Lower leg skin (tissue), 4 donors: ENCODE measurements at regions not wholly inside any gene's neighbourhood (a gene's known extent, or its start where the extent isn't known, plus 50 kb on each side); places are given as distances from the start of the nearest gene placed in this dataset.

ENCODE experiments used
- DNase-seq, 2 donors: peaks; one replicate each; pipeline ENCODE4 v3.0.0-alpha.2; 2019; ENCODE audit warnings: low spot score in 2 of 2
- H3K4me3 ChIP-seq: fragments of 200-600 bp; sonication (generic); 2 replicates; pipeline ENCODE4 v1.5.1; 2017; ENCODE audit warnings: mild to moderate bottlenecking, low read depth; ENCODE audit not compliant: poor library complexity, severe bottlenecking
- CTCF ChIP-seq, 3 donors: fragments of 450-650 bp; IDR thresholded peaks; one replicate each; pipeline ENCODE4 v1.5.1; 2016; ENCODE audit warnings: antibody characterized with exemption in 3 of 3, mild to moderate bottlenecking in 3 of 3, moderate library complexity in 2 of 3
- POLR2A ChIP-seq, 2 donors: fragments of 450-650 bp; IDR thresholded peaks; one replicate each; pipeline ENCODE4 v1.6.1; 2016 to 2017; ENCODE audit warnings: antibody characterized with exemption in 2 of 2, mild to moderate bottlenecking in 1 of 2, moderate library complexity in 1 of 2
- WGBS, 2 donors: methylation state at CpG; one replicate each; pipeline ENCODE4 v1.1.5; 2018; 5-methylcytosine and 5-hydroxymethylcytosine counted together
- intact Hi-C: fragments of 100-400 bp; cut with DNase I; formaldehyde crosslinking; loops from one replicate; pipeline ENCODE4 v1.15.0; 2023; ENCODE audit warnings: low total_unique reads

GRCh38 chr12:75603475-75603874 is 92.1 kb upstream of the KRR1 start:
- intact Hi-C loops = no loop called here
- no peak for DNase-seq
- TF ChIP-seq POLR2A (IDR thresholded peaks at IDR 0.05) = no peak
- TF ChIP-seq CTCF (IDR thresholded peaks at IDR 0.05) = no peak
- WGBS, 2 donors = 81 to 84% methylated on average over 3 of the region's 3 CpGs
- H3K4me3 ChIP-seq = no peak overlapping the region

DNA sequence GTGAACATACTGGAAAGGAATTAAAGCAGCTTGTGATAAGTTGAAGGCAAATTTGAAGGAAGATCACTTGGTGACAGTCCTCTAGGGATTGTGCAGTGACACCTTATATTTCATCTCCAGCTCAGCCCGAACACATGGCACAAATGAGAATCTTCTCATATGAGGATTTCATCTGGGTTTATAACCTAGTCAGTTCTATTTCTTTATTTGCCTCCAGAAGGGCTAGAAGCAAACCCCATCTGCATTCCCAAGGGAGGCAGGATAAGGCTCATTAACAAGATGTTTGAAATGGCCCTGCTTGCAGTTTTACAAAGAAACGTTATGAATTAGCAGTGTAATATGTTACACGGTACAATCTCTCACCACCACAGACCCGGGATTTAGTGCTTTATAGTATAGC is 90.7 kb upstream of the KRR1 start:
- no peak overlapping the region for H3K4me3 ChIP-seq
- 66 to 67% methylated on average over 4 of the region's 4 CpGs for WGBS, 2 donors
- DNase-seq = no peak
- intact Hi-C loops = no loop called here
- TF ChIP-seq CTCF (IDR thresholded peaks at IDR 0.05) = no peak
- TF ChIP-seq POLR2A (IDR thresholded peaks at IDR 0.05) = no peak

- no peak for DNase-seq
- intact Hi-C loops = no loop called here
- H3K4me3 ChIP-seq = no peak overlapping the region
- WGBS, 2 donors = 95 to 99% methylated on average over 3 of the region's 3 CpGs
- TF ChIP-seq POLR2A (IDR thresholded peaks at IDR 0.05) (no peak), CTCF (IDR thresholded peaks at IDR 0.05) (no peak)
Observed at GRCh38 chr12:75600146-75600545, 88.7 kb upstream of the KRR1 start.

DNA sequence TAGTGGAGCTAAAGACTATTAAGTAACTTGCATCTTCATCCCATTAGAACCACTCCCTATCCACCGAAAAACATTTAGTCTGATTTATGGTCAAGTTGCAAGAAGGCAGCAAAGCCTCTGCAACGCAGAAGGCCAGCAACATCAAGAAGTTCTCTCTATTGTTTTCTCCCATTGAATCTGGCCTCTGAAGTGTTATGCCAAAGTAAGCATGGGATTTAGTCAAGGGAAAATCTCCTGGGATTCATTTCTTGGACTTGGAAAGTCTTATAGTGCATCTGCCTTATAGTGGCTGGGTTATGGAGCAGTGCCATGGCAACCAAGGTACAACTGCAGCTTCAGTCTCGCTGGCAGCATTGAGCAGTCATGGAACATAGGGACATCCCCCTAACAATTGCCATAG is 87.7 kb upstream of the KRR1 start:
- DNase-seq = no peak
- TF ChIP-seq POLR2A (IDR thresholded peaks at IDR 0.05) (no peak), CTCF (IDR thresholded peaks at IDR 0.05) (no peak)
- H3K4me3 ChIP-seq = no peak overlapping the region
- WGBS, 2 donors = 61 to 67% methylated on average over 3 of the region's 3 CpGs
- intact Hi-C loops = no loop called here

DNA sequence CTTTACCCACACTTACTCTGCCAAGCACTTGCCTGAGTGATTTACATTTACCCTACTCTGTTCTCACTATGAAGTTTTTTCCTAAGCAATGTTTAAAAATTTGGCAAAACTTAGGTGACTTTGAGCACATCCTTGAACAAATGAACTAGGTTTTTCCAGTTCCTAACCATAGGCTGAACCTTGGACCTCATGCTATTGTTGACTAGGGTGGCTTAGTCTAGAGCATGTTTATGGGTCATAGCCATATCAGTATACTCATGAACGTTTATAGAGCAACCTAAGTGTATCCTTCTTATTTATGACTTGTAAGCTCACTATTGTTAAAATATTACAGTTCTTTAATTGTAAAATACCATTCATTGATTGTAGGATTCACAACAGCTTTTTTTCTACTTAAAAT is 85.0 kb upstream of the KRR1 start:
- H3K4me3 ChIP-seq = no peak overlapping the region
- intact Hi-C loops = no loop called here
- TF ChIP-seq CTCF (IDR thresholded peaks at IDR 0.05) (no peak), POLR2A (IDR thresholded peaks at IDR 0.05) (no peak)
- WGBS, 2 donors = 70 to 82% methylated on average over 1 of the region's 1 CpG
- no peak for DNase-seq

- DNase-seq = no peak
- intact Hi-C loops = no loop called here
- TF ChIP-seq CTCF (IDR thresholded peaks at IDR 0.05) = no peak
- WGBS, 2 donors = 82 to 85% methylated on average over 3 of the region's 3 CpGs
- no peak overlapping the region for H3K4me3 ChIP-seq
Observed at GRCh38 chr12:75592638-75593335, 81.4 kb upstream of the KRR1 start.
